PC-9 (cell line): ENCODE measurements at regions not wholly inside any gene's neighbourhood (a gene's known extent, or its start where the extent isn't known, plus 50 kb on each side); places are given as distances from the start of the nearest gene placed in this dataset.

ENCODE experiments used
- BruUV-seq: library from RNA; stranded (reverse); fragments of 400-500 nt; replicated peaks from 2 replicates; lab custom pipeline; 2021; lab: Mats Ljungman, UMichigan
- CTCF ChIA-PET: fragments of 300-600 bp; sonication (Branson Sonifier 250); formaldehyde crosslinking; loops from one replicate; lab custom pipeline; 2022; ENCODE audit warnings: antibody characterized with exemption; lab: Charles Lee
- POLR2A ChIA-PET: fragments of 300-600 bp; sonication (Branson Sonifier 250); formaldehyde crosslinking; loops from one replicate; lab custom pipeline; 2022; ENCODE audit warnings: antibody characterized with exemption; ENCODE audit not compliant: unreplicated experiment; lab: Charles Lee
- DNase-seq, 2 experiments: peaks; one replicate each; pipeline versions ENCODE4 v3.0.0 to v3.0.0-alpha.2; 2015 to 2022; ENCODE audit warnings: mixed read lengths in 1 of 2
- H2AFZ ChIP-seq: fragments of 200-600 bp; sonication (generic); 2 replicates; pipeline ENCODE4 v1.8.1; 2017; ENCODE audit warnings: antibody characterized with exemption
- H3F3A ChIP-seq: fragments of 200-600 bp; sonication (generic); 2 replicates; pipeline ENCODE4 v1.8.1; 2017; ENCODE audit warnings: antibody characterized with exemption, mild to moderate bottlenecking, low read depth; ENCODE audit not compliant: insufficient read depth
- H3K27ac ChIP-seq: fragments of 200-600 bp; sonication (generic); 2 replicates; pipeline ENCODE4 v1.6.1; 2016; ENCODE audit warnings: mixed run types
- H3K27me3 ChIP-seq: fragments of 200-600 bp; sonication (generic); 2 replicates; pipeline ENCODE4 v1.6.1; 2016; ENCODE audit warnings: low read depth, mixed run types; ENCODE audit not compliant: insufficient read depth
- H3K36me3 ChIP-seq: fragments of 200-600 bp; sonication (generic); 2 replicates; pipeline ENCODE4 v1.6.1; 2016; ENCODE audit warnings: low read depth, mixed run types
- H3K4me1 ChIP-seq: fragments of 200-600 bp; sonication (generic); replicated peaks from 2 replicates; pipeline ENCODE4 v1.6.1; 2016; ENCODE audit warnings: mixed run types; ENCODE audit not compliant: insufficient read depth
- H3K4me2 ChIP-seq: fragments of 200-600 bp; sonication (generic); 2 replicates; pipeline ENCODE4 v1.6.1; 2017; ENCODE audit warnings: mixed run types
- H3K4me3 ChIP-seq: fragments of 200-600 bp; sonication (generic); 2 replicates; pipeline ENCODE4 v1.6.1; 2016; ENCODE audit warnings: mixed run types
- H3K79me2 ChIP-seq: fragments of 200-600 bp; sonication (generic); 2 replicates; pipeline ENCODE4 v1.6.1; 2017; ENCODE audit warnings: low read depth, mixed run types
- H3K9me2 ChIP-seq: fragments of 200-600 bp; sonication (generic); 2 replicates; pipeline ENCODE4 v1.8.1; 2017; ENCODE audit warnings: mild to moderate bottlenecking; ENCODE audit not compliant: insufficient read depth
- H3K9me3 ChIP-seq: fragments of 200-600 bp; sonication (generic); 2 replicates; pipeline ENCODE4 v1.8.1; 2016; ENCODE audit warnings: low read depth; ENCODE audit not compliant: insufficient read depth
- H4K20me1 ChIP-seq: fragments of 200-600 bp; sonication (generic); 2 replicates; pipeline ENCODE4 v1.8.1; 2017; ENCODE audit not compliant: insufficient read depth
- EZH2 ChIP-seq: fragments of 200-600 bp; sonication (generic); IDR thresholded peaks from 2 replicates; pipeline ENCODE4 v1.8.0; 2017; ENCODE audit warnings: antibody characterized with exemption, low read depth
- intact Hi-C: fragments of 100-400 bp; cut with micrococcal nuclease; formaldehyde crosslinking; loops from one replicate; pipeline ENCODE4 v1.10.0; 2022; ENCODE audit not compliant: unreplicated experiment
- TF ChIP-seq, protein P1 (sequence below): fragments of 200-600 bp; sonication (generic); conservative IDR thresholded peaks from 2 replicates; pipeline ENCODE4 v1.6.1; 2017; ENCODE audit warnings: mixed run types, antibody characterized with exemption, mild to moderate bottlenecking, moderate library complexity

DNA sequence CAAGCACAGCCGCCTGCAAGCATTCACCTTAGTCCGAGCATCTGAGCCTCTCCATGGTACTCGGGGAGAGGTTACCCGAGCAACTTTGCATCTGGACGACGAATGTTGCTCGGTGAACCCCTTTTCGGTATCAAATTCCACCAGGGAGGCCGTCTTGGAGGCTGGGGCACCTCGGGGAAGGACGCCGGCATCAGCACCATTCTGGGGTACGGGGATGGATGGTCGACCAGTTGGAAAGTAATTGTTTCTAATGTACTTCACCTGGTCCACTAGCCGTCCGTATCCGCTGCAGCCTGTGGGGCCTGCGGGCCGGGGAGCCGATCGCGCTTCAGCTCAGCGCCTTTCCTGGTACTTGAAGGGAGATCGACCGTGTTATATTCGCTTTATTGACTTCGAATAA lies 161.7 kb upstream of the RTL1 start:
- H3K4me2 ChIP-seq, result no peak overlapping the region
- CTCF ChIA-PET, result no interaction called here
- H3K36me3 ChIP-seq, result no peaks in the 10 kb centered on the region
- H4K20me1 ChIP-seq, result no peaks in the 10 kb centered on the region
- DNase-seq, result no peak
- no peak overlapping the region for H3K4me3 ChIP-seq
- H3K79me2 ChIP-seq, result no peaks in the 10 kb centered on the region
- intact Hi-C loops, result no loop called here
- TF ChIP-seq, protein P1, sequence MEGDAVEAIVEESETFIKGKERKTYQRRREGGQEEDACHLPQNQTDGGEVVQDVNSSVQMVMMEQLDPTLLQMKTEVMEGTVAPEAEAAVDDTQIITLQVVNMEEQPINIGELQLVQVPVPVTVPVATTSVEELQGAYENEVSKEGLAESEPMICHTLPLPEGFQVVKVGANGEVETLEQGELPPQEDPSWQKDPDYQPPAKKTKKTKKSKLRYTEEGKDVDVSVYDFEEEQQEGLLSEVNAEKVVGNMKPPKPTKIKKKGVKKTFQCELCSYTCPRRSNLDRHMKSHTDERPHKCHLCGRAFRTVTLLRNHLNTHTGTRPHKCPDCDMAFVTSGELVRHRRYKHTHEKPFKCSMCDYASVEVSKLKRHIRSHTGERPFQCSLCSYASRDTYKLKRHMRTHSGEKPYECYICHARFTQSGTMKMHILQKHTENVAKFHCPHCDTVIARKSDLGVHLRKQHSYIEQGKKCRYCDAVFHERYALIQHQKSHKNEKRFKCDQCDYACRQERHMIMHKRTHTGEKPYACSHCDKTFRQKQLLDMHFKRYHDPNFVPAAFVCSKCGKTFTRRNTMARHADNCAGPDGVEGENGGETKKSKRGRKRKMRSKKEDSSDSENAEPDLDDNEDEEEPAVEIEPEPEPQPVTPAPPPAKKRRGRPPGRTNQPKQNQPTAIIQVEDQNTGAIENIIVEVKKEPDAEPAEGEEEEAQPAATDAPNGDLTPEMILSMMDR, result no peak
- no peak for TF ChIP-seq EZH2
- H3K9me3 ChIP-seq, result no peaks in the 10 kb centered on the region
- no peaks in the 10 kb centered on the region for H3K9me2 ChIP-seq
- H3K4me1 ChIP-seq, result no peaks in the 10 kb centered on the region
- POLR2A ChIA-PET, result no interaction called here
- no peak overlapping the region for H3K27ac ChIP-seq
- H3F3A ChIP-seq, result no peaks in the 10 kb centered on the region
- no TSS peak for BruUV-seq
- H2AFZ ChIP-seq, result no peak overlapping the region
- H3K27me3 ChIP-seq, result peaks cover 67% of the 10 kb centered on the region

DNA sequence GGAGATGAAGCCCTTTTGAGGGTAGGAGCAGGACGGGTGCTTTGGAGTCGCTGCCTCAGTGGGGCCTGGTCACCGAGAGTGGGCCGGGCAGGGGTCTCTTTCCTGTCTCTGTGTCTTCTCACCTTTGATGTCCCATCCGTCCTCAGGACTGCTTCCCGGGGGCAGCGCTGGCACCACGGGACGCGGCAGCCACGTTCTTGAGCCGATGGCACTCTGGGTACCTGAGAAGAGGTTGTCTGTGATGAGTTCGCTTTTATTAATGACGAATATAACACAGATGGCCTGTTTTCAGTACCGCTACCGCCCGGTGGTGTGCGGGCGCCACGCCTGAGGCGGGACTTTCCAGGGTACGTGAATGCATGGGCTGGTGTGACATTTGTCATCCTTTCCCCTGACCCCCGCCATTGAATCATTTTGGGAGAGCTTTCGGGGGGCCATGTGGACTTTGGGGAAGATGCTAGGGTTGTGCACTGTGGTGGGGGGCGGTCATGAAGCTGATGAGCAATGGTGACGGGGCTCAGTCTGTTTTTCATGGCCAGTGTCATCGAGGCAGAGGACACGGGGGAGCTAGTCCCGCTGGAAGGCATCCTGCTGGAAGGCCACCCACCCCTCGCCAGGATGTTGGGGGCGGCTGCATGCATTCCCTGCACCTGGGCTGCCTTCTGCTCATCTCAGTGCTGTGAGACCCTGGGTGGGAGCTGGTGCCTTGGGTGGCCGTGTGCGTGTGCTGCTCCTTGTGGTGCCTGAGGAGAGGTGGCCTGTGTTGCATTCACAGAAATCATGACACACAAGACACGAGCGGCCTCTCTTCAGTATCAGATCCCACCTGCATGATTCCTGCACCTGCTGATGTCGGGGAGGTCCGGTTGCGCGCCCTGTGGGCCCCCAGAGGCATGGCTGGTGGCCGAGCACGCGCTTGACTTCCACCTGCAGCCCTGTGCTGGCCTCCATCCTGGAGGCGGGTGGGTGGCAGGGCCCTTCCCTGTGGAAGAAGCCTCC lies 162.5 kb upstream of the RTL1 start:
- no peaks in the 10 kb centered on the region for H3K9me3 ChIP-seq
- H2AFZ ChIP-seq, result no peak overlapping the region
- H3K4me3 ChIP-seq, result no peak overlapping the region
- H3K4me1 ChIP-seq, result no peaks in the 10 kb centered on the region
- no peaks in the 10 kb centered on the region for H4K20me1 ChIP-seq
- no peak overlapping the region for H3K4me2 ChIP-seq
- ChIA-PET POLR2A (no interaction called here), CTCF (no interaction called here)
- no peak for DNase-seq
- BruUV-seq, result no TSS peak
- TF ChIP-seq EZH2, result no peak
- TF ChIP-seq, protein P1, result no peak
- H3K79me2 ChIP-seq, result no peaks in the 10 kb centered on the region
- H3K27ac ChIP-seq, result no peak overlapping the region
- H3K36me3 ChIP-seq, result no peaks in the 10 kb centered on the region
- intact Hi-C loops, result no loop called here
- H3K9me2 ChIP-seq, result no peaks in the 10 kb centered on the region
- H3K27me3 ChIP-seq, result peaks cover 59% of the 10 kb centered on the region
- no peaks in the 10 kb centered on the region for H3F3A ChIP-seq

DNA sequence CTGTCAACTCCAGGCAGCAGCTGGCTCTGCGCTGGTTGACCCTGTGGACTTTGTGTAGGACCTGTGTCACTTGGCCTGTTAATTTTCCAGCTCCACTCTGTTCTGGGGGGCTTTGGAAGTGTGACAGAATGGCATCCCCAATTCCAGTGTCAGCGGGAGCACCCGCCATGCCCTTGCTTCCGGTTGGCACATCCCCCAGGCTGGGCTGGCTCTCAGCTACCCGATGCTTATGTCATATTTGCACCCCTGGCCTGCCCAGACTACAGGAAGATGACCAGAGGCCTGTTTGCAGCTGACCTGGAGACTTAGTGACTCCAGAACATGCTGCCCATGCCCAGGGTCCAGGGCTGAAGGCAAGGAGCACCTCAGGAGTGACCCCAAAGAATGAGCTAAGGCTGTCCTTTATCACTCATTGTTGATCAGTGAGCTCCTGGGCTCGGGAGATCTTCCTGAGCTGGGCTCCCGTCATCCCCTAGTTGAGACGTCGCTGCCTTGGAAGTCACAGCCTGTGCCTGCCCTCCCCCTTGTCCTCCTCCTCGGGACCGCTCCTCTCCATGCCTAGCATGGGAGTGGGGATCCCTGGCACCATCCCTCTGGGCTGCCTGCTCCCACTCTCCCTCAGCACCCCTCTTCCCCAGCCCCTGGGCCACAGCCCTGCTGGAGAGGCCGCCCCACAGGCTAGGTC lies 163.4 kb upstream of the RTL1 start:
- H3K4me1 ChIP-seq, result no peaks in the 10 kb centered on the region
- no peaks in the 10 kb centered on the region for H3K79me2 ChIP-seq
- H3K27me3 ChIP-seq, result peaks cover 50% of the 10 kb centered on the region
- DNase-seq, result no peak
- H3K36me3 ChIP-seq, result no peaks in the 10 kb centered on the region
- ChIA-PET CTCF (no interaction called here), POLR2A (no interaction called here)
- no peaks in the 10 kb centered on the region for H3K9me2 ChIP-seq
- no peaks in the 10 kb centered on the region for H3F3A ChIP-seq
- H3K4me2 ChIP-seq, result no peak overlapping the region
- TF ChIP-seq, protein P1, result no peak
- TF ChIP-seq EZH2, result no peak
- no peak overlapping the region for H3K27ac ChIP-seq
- no peak overlapping the region for H2AFZ ChIP-seq
- H3K9me3 ChIP-seq, result no peaks in the 10 kb centered on the region
- BruUV-seq, result no TSS peak
- no peaks in the 10 kb centered on the region for H4K20me1 ChIP-seq
- no peak overlapping the region for H3K4me3 ChIP-seq
- intact Hi-C loops, result no loop called here
